NCI-H2171 (cell line): ENCODE measurements at regions not wholly inside any gene's neighbourhood (a gene's known extent, or its start where the extent isn't known, plus 50 kb on each side); places are given as distances from the start of the nearest gene placed in this dataset.

Experiments used
- DNase-seq: peaks from one replicate; lab custom pipeline; 2025; lab: John Stamatoyannopoulos, UW

- no peak for DNase-seq
These were observed 407.0 kb downstream of the PID1 start for GRCh38 chr2:228864131-228864530.

- no peak for DNase-seq
These were observed 410.3 kb downstream of the PID1 start for GRCh38 chr2:228860601-228861285.

- no peak for DNase-seq
These were observed 417.9 kb downstream of the PID1 start for GRCh38 chr2:228853151-228853550.

- no peak for DNase-seq
These were observed 422.4 kb downstream of the PID1 start for GRCh38 chr2:228848638-228849037.

- no peak for DNase-seq
These were observed 423.4 kb downstream of the PID1 start for GRCh38 chr2:228847684-228848083.

GRCh38 chr2:228846161-228846560, 424.9 kb downstream of the PID1 start:
- no peak for DNase-seq

- no peak for DNase-seq
These were observed 425.7 kb downstream of the PID1 start for GRCh38 chr2:228845162-228845925.

- DNase-seq = no peak
These were observed 429.2 kb downstream of the PID1 start for GRCh38 chr2:228841877-228842276.

GRCh38 chr2:228841475-228841874, 429.6 kb downstream of the PID1 start:
- no peak for DNase-seq

GRCh38 chr2:228840743-228841114, 430.4 kb downstream of the PID1 start:
- no peak for DNase-seq

GRCh38 chr2:228840113-228840742, 430.9 kb downstream of the PID1 start:
- DNase-seq = no peak

- no peak for DNase-seq
These were observed 431.6 kb downstream of the PID1 start for GRCh38 chr2:228839421-228839876.

GRCh38 chr2:228838819-228839218, 432.3 kb downstream of the PID1 start:
- DNase-seq = no peak

GRCh38 chr2:228828397-228828796, 442.7 kb downstream of the PID1 start:
- no peak for DNase-seq

GRCh38 chr2:228827056-228827700, 443.9 kb downstream of the PID1 start:
- DNase-seq = no peak

- DNase-seq = no peak
These were observed 451.4 kb downstream of the PID1 start for GRCh38 chr2:228819701-228820100.

GRCh38 chr2:228802181-228803071, 468.7 kb downstream of the PID1 start:
- no peak for DNase-seq

- DNase-seq = no peak
These were observed 469.6 kb downstream of the PID1 start for GRCh38 chr2:228801451-228801850.

GRCh38 chr2:228799208-228799588, 471.9 kb downstream of the PID1 start:
- DNase-seq = no peak

- DNase-seq = no peak
These were observed 472.5 kb downstream of the PID1 start for GRCh38 chr2:228798458-228799207.

GRCh38 chr2:228796386-228796785, 474.7 kb downstream of the PID1 start:
- DNase-seq = no peak
